H1 (cell line): ENCODE measurements at regions not wholly inside any gene's neighbourhood (a gene's known extent, or its start where the extent isn't known, plus 50 kb on each side); places are given as distances from the start of the nearest gene placed in this dataset.

ENCODE experiments used
- CTCF ChIA-PET: fragments of 300-600 bp; sonication (Branson Sonifier 250); formaldehyde crosslinking; loops from one replicate; lab custom pipeline; 2021; ENCODE audit not compliant: partially characterized antibody; lab: Charles Lee
- POLR2A ChIA-PET: fragments of 300-600 bp; sonication (Branson Sonifier 250); formaldehyde crosslinking; loops from one replicate; lab custom pipeline; 2021; ENCODE audit warnings: inconsistent platforms; ENCODE audit not compliant: partially characterized antibody; lab: Charles Lee
- DNase-seq, 2 experiments: peaks; one replicate each; pipeline versions ENCODE4 v3.0.0 to v3.0.0-alpha.2; 2010 to 2022; ENCODE audit warnings: low spot score in 2 of 2, low read depth in 1 of 2, mixed read lengths in 1 of 2
- FAIRE-seq: peaks from 2 replicates; lab custom pipeline; 2011; peaks lifted over from hg19 to GRCh38; lab: Jason Lieb, UNC
- H2AFZ ChIP-seq: 2 replicates; pipeline ENCODE4 v1.8.1; 2012; ENCODE audit warnings: low read length, inconsistent platforms
- H2AK5ac ChIP-seq: 2 replicates; pipeline ENCODE4 v1.6.1; 2013; ENCODE audit warnings: low read depth, low read length
- H2BK120ac ChIP-seq: replicated peaks from 2 replicates; pipeline ENCODE3; 2013; ENCODE audit warnings: low read depth, low read length, inconsistent platforms
- H2BK12ac ChIP-seq: 2 replicates; pipeline ENCODE4 v1.6.1; 2013; ENCODE audit warnings: low read depth, low read length
- H2BK15ac ChIP-seq: 2 replicates; pipeline ENCODE4 v1.6.1; 2013; ENCODE audit warnings: low read length
- H2BK20ac ChIP-seq: 2 replicates; pipeline ENCODE4 v1.6.1; 2013; ENCODE audit warnings: low read length
- H2BK5ac ChIP-seq: 2 replicates; pipeline ENCODE4 v1.6.1; 2013; ENCODE audit warnings: low read depth, low read length
- H3K14ac ChIP-seq: 2 replicates; pipeline ENCODE4 v1.6.1; 2013; ENCODE audit warnings: inconsistent platforms; ENCODE audit not compliant: insufficient read length
- H3K18ac ChIP-seq: 2 replicates; pipeline ENCODE4 v1.6.1; 2013; ENCODE audit warnings: low read length; ENCODE audit errors: extremely low read depth
- H3K23ac ChIP-seq: 2 replicates; pipeline ENCODE4 v1.6.1; 2013; ENCODE audit warnings: inconsistent platforms; ENCODE audit not compliant: insufficient read length
- H3K23me2 ChIP-seq: 2 replicates; pipeline ENCODE4 v1.6.1; 2013; ENCODE audit warnings: low read depth, low read length
- H3K27ac ChIP-seq: 2 replicates; pipeline ENCODE4 v1.6.1; 2011; ENCODE audit warnings: low read depth, low read length, inconsistent platforms
- H3K27me3 ChIP-seq, 4 experiments: replicated peaks in 1 of 4; 1 replicate in 1 of 4; 2 replicates in 3 of 4; pipeline versions ENCODE4 v1.6.1 to v1.8.1; 2011 to 2013; ENCODE audit warnings: low read length in 3 of 4, mild to moderate bottlenecking in 3 of 4, inconsistent platforms in 2 of 4, mixed read lengths in 2 of 4, moderate library complexity in 1 of 4; ENCODE audit not compliant: control insufficient read depth in 3 of 4, insufficient read depth in 3 of 4; ENCODE audit errors: extremely low read depth in 1 of 4
- H3K36me3 ChIP-seq, 4 experiments: 2 replicates each; pipeline versions ENCODE4 v1.6.1 to v1.8.1; 2011 to 2013; ENCODE audit warnings: mild to moderate bottlenecking in 4 of 4, low read length in 3 of 4, moderate library complexity in 2 of 4, control low read depth in 1 of 4, inconsistent platforms in 1 of 4; ENCODE audit not compliant: insufficient read depth in 4 of 4, control insufficient read depth in 2 of 4
- H3K4ac ChIP-seq: replicated peaks from 2 replicates; pipeline ENCODE3; 2013; ENCODE audit warnings: low read length, low read depth, mixed read lengths, inconsistent platforms; ENCODE audit not compliant: insufficient read length
- H3K4me1 ChIP-seq, 4 experiments: replicated peaks in 1 of 4; 1 replicate in 1 of 4; 2 replicates in 3 of 4; pipeline versions ENCODE4 v1.6.1 to v1.8.1; 2011 to 2013; ENCODE audit warnings: low read length in 3 of 4, inconsistent platforms in 2 of 4, mixed read lengths in 1 of 4; ENCODE audit not compliant: insufficient read depth in 4 of 4, control insufficient read depth in 3 of 4
- H3K4me2 ChIP-seq, 2 experiments: 2 replicates each; pipeline versions ENCODE4 v1.6.1 to v1.8.1; 2011 to 2013; ENCODE audit warnings: low read depth in 2 of 2, low read length in 2 of 2, control low read depth in 1 of 2, inconsistent platforms in 1 of 2, mild to moderate bottlenecking in 1 of 2; ENCODE audit not compliant: insufficient read depth in 1 of 2
- H3K4me3 ChIP-seq, 4 experiments: fragments of 200-600, 300-600 bp in 1 of 4; sonication (generic), shearing (Covaris generic), sonication (Bioruptor Twin) in 1 of 4; 2 replicates each; pipeline versions ENCODE4 v1.5.1 to v1.8.1; 2011 to 2016; ENCODE audit warnings: low read length in 4 of 4, low read depth in 3 of 4, control low read depth in 2 of 4, inconsistent platforms in 2 of 4, mild to moderate bottlenecking in 2 of 4, mixed read lengths in 1 of 4, moderate library complexity in 1 of 4; ENCODE audit not compliant: insufficient read depth in 2 of 4; ENCODE audit errors: extremely low read depth in 1 of 4
- H3K56ac ChIP-seq: replicated peaks from 2 replicates; pipeline ENCODE3; 2013; ENCODE audit warnings: low read depth, mild to moderate bottlenecking, mixed read lengths, low read length, inconsistent platforms; ENCODE audit not compliant: insufficient read length
- H3K79me1 ChIP-seq: 2 replicates; pipeline ENCODE4 v1.6.1; 2013; ENCODE audit warnings: low read depth, low read length, control low read depth
- H3K79me2 ChIP-seq, 2 experiments: 2 replicates each; pipeline versions ENCODE4 v1.6.1 to v1.8.1; 2012 to 2013; ENCODE audit warnings: low read length in 2 of 2, mild to moderate bottlenecking in 2 of 2, inconsistent platforms in 1 of 2; ENCODE audit not compliant: insufficient read depth in 2 of 2, control insufficient read depth in 1 of 2
- H3K9ac ChIP-seq, 4 experiments: replicated peaks in 1 of 4; 1 replicate in 1 of 4; 2 replicates in 3 of 4; pipeline versions ENCODE4 v1.6.1 to v1.8.1; 2011 to 2013; ENCODE audit warnings: low read depth in 3 of 4, low read length in 3 of 4, control low read depth in 2 of 4, mild to moderate bottlenecking in 2 of 4, moderate library complexity in 2 of 4, inconsistent platforms in 1 of 4; ENCODE audit errors: extremely low read depth in 1 of 4
- H3K9me3 ChIP-seq, 2 experiments: 2 replicates each; pipeline versions ENCODE4 v1.6.1 to v1.8.1; 2012 to 2013; ENCODE audit warnings: mild to moderate bottlenecking in 2 of 2, moderate library complexity in 2 of 2, control low read depth in 1 of 2, inconsistent platforms in 1 of 2, low read depth in 1 of 2, low read length in 1 of 2, mixed read lengths in 1 of 2; ENCODE audit not compliant: insufficient read depth in 2 of 2
- H4K20me1 ChIP-seq, 2 experiments: replicated peaks in 1 of 2; 2 replicates each; pipeline versions ENCODE3 to v1.8.1; 2011 to 2013; ENCODE audit warnings: inconsistent platforms in 2 of 2, low read length in 2 of 2, mild to moderate bottlenecking in 1 of 2; ENCODE audit not compliant: insufficient read depth in 2 of 2, control insufficient read depth in 1 of 2
- H4K5ac ChIP-seq: 2 replicates; pipeline ENCODE4 v1.6.1; 2013; ENCODE audit warnings: low read length, low read depth, mixed read lengths, inconsistent platforms; ENCODE audit not compliant: insufficient read length
- H4K8ac ChIP-seq: 2 replicates; pipeline ENCODE4 v1.8.0; 2013; ENCODE audit warnings: mild to moderate bottlenecking, moderate library complexity, low read length, inconsistent platforms; ENCODE audit not compliant: insufficient read depth; ENCODE audit errors: extremely low read depth
- H4K91ac ChIP-seq: replicated peaks from 2 replicates; pipeline ENCODE3; 2013; ENCODE audit warnings: low read length, mixed read lengths, inconsistent platforms; ENCODE audit not compliant: insufficient read length
- ASH2L ChIP-seq: fragments of 200-600, 300-600 bp; sonication (generic); IDR thresholded peaks from one replicate; pipeline ENCODE4 v1.7.1; 2017; ENCODE audit warnings: low read length
- WGBS, 2 experiments: shearing (Covaris generic) in 1 of 2; methylation state at CpG; one replicate each; pipeline versions ENCODE4 v1.1.6 to v1.1.7; 2013 to 2015; ENCODE audit warnings: low lambda C conversion rate in 2 of 2, mixed read lengths in 2 of 2, inconsistent platforms in 1 of 2, low coverage in 1 of 2, missing lambda C conversion rate in 1 of 2; ENCODE audit not compliant: insufficient replicate concordance in 2 of 2, insufficient coverage in 1 of 2, insufficient read length in 1 of 2; ENCODE audit errors: extremely low coverage in 1 of 2, missing lambda C conversion rate in 1 of 2; 5-methylcytosine and 5-hydroxymethylcytosine counted together

- H3K14ac ChIP-seq, result no peak overlapping the region
- H3K79me2 ChIP-seq, result no peaks in the 10 kb centered on the region
- H3K9ac ChIP-seq, result no peak overlapping the region
- H3K23ac ChIP-seq, result no peak overlapping the region
- H3K36me3 ChIP-seq, result no peaks in the 10 kb centered on the region
- H3K27ac ChIP-seq, result peak overlapping the region; percentile 45
- FAIRE-seq (no peak), DNase-seq (peak; percentile 50 to 67)
- H4K8ac ChIP-seq, result no peak overlapping the region
- no peak overlapping the region for H2BK120ac ChIP-seq
- no peak overlapping the region for H2BK15ac ChIP-seq
- no peaks in the 10 kb centered on the region for H3K27me3 ChIP-seq
- H2BK20ac ChIP-seq, result no peak overlapping the region
- peak overlapping the region; percentile 60; the same call in 1 of the 2 replicates for H3K18ac ChIP-seq
- no peak overlapping the region; a peak in 1 of 8 replicates for H3K4me3 ChIP-seq
- H3K79me1 ChIP-seq, result no peaks in the 10 kb centered on the region
- no peak overlapping the region for H2AK5ac ChIP-seq
- no peaks in the 10 kb centered on the region for H3K23me2 ChIP-seq
- no peak overlapping the region for H4K5ac ChIP-seq
- peak overlapping the region; percentile 6 to 44; a peak in 1 of 4 replicates for H3K4me2 ChIP-seq
- no peak overlapping the region for H3K56ac ChIP-seq
- H2AFZ ChIP-seq, result peak overlapping the region; percentile 88
- POLR2A ChIA-PET, result no interaction called here
- 34% methylated on average over 7 of the region's 7 CpGs; no CpG with 5 or more reads in 1 of the 2 experiments for WGBS, 2 experiments
- no peaks in the 10 kb centered on the region for H3K9me3 ChIP-seq
- no peaks in the 10 kb centered on the region for H4K20me1 ChIP-seq
- H2BK12ac ChIP-seq, result peak overlapping the region; percentile 84; the same call in 1 of the 2 replicates
- H2BK5ac ChIP-seq, result no peak overlapping the region
- H4K91ac ChIP-seq, result no peak overlapping the region
- peaks cover 0 to 7% (median 4%) of the 10 kb centered on the region in 4 experiments; a peak in 4 of 7 replicates for H3K4me1 ChIP-seq
- CTCF ChIA-PET, result interaction anchor here (1.1 to 3.1 kb wide), 3 partner anchors 10 to 379 kb away, joined by 4 to 10 read pairs (median 4); no protein-coding TSS in a partner anchor
- no peak overlapping the region for H3K4ac ChIP-seq
- peak; percentile 51 for TF ChIP-seq ASH2L
These were observed 272.0 kb downstream of the KLF13 start for GRCh38 chr15:31598620-31599019.
